Skin epidermis (tissue), 12 donors: ENCODE measurements at regions not wholly inside any gene's neighbourhood (a gene's known extent, or its start where the extent isn't known, plus 50 kb on each side); places are given as distances from the start of the nearest gene placed in this dataset.
A peak's percentile ranks its signal among the peaks of the same experiment; 100 is the strongest.

Source experiments
- H3K27ac ChIP-seq, 21 experiments: fragments of 200-600 bp; sonication (generic) in 11 of 21; one replicate each; pipeline ENCODE4 v1.5.0; 2020; ENCODE audit warnings: mild to moderate bottlenecking in 3 of 21, inconsistent platforms in 2 of 21, moderate library complexity in 2 of 21
- H3K4me3 ChIP-seq, 7 experiments: fragments of 200-600 bp; sonication (generic) in 2 of 7; one replicate each; pipeline ENCODE4 v1.5.0; 2020; ENCODE audit warnings: inconsistent platforms in 2 of 7, mild to moderate bottlenecking in 2 of 7, moderate library complexity in 1 of 7

DNA sequence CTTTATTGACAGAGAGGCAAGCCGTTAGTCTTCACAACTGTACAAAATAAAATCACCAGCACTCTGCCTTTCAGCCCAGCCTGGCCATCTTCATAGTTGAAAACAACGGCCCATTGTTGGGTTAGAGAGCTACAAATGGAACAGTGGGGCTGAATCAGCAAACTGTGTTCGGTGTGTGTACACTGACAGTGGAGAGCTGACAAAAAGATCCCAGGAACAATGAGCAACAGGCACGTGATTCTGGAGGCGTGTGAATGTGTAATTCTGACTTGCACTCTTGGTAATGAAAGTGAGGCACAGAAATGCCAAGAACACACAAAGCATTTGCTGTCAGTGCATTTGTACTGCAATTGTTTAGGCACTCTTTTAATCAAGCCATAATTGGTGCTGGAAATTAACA, 303.7 kb downstream of the WDR11 start:
- Histone ChIP-seq H3K27ac (peak overlapping the region in 6 of 21 experiments; percentile 2 to 22 (median 16)), H3K4me3 (no peak overlapping the region)

- Histone ChIP-seq H3K27ac (no peak overlapping the region), H3K4me3 (no peak overlapping the region)
These were observed 304.7 kb downstream of the WDR11 start for GRCh38 chr10:121155742-121156474.

DNA sequence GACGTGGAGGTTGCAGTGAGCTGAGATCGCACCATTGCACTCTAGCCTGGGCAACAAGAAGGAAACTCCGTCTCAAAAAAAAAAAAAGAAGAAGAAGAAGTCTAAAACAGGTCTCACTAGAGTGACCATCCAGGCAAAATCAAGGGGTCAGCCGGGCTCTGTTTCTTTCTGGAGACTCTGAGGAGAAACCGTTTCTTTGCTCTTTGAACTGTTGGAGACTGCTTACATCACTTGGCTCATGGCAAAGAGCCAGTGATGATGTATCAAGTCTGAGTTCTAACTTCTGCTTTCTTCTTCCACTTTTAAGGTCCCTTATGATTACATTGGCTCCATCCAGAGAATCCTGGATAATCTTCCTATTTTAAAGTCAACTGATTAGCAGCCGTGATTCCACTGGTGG, 306.8 kb downstream of the WDR11 start:
- Histone ChIP-seq H3K27ac (peak overlapping the region in 1 of 21 experiments; percentile 28), H3K4me3 (no peak overlapping the region)

DNA sequence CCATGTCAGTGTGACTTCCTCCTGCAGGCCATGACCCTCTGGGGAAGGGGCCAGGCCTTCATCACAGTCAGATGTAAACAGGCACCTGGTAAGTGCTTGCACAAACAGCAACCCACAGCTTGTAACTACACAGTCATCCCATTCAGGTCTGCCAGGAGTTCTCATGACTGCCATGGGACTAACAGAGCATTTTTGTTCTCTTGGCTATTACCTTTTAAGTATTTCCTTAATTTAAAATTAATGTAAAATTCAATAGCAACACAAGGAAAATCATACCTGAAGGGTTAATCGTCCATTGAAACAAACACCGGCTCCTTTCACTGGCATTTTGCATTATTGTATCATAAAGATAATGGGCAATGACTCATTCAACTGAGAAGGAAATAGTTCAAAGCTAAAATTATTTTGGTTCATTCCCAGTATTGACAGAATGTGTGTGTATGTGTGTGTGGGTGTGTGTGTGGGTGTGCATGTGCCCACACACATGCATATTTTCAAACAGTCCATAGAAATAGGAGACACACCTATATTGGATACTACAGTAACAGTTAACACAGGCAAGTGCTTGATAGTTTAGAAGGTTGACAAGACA, 307.9 kb downstream of the WDR11 start:
- Histone ChIP-seq H3K27ac (no peak overlapping the region), H3K4me3 (no peak overlapping the region)

DNA sequence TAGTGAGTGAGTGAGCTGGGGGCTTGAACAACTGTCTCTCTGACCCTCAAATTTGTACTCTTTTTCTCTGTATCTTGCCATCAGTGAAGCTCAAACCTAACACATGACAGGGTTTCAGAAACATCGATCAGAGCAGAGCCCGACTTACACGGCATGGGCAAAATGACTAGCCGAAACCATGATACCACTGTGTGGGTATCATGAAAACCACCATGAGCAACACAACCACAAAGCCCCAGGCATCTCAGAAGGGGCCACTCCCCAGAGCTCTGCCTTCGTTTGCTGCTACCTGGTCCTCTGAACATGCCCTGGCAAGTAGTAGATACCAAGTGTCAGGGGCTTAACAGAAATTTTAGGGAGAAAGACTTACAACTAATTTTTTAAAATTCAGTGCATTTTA, 308.5 kb downstream of the WDR11 start:
- no peak overlapping the region for H3K27ac ChIP-seq
- no peak overlapping the region for H3K4me3 ChIP-seq

DNA sequence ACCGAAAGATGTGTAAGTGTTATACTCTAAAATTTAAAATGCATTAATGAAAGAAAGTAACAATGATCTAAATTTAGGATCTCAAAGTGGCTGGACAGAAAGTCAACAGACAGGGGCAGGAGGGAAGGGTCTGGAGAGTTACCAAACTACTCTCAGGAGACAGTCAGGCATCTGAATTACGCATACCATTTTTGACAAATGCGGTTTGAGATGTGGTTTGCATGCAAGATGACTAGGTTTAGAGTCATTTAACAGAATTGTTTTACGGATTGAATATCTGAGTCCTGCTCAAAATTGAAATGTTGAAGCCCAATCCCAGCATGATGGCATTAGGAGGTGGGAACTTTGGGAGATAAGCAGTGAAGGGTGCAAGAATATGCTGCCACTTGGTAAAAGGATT, 314.1 kb downstream of the WDR11 start:
- no peak overlapping the region for H3K27ac ChIP-seq
- H3K4me3 ChIP-seq = no peak overlapping the region

DNA sequence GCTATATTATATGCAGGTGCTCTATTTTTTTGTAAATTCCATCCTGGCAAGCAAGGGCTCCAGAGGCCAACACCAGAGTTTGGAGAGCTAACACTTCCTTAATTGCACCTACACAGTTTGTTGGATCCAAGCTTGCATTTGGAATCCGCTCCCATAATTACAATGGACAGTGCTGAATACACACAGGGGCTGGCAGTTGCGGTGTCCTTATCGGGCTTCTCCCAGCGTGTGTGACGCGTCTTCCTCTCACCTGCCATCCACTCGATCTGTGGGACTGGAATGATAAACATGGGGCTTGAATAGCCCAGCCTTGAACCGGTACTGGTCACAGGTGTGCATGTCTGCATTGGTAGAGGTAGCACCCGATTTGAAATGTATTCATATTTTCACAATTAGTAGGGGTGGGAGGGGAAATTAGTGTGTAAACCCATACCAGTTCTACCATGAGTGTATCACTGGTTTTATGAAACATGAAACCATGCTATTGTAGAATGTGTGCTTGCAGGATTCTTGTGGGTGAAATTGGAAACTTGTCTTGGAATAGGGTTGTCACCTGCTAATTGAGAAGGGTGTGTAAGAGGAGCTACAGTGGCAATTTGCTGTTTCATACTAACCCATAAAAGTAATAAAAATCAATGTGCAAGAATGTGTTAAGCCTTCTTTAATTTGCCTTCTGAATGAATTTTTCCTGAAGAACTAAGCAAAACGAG, 316.5 kb downstream of the WDR11 start:
- Histone ChIP-seq H3K4me3 (no peak overlapping the region), H3K27ac (no peak overlapping the region)

DNA sequence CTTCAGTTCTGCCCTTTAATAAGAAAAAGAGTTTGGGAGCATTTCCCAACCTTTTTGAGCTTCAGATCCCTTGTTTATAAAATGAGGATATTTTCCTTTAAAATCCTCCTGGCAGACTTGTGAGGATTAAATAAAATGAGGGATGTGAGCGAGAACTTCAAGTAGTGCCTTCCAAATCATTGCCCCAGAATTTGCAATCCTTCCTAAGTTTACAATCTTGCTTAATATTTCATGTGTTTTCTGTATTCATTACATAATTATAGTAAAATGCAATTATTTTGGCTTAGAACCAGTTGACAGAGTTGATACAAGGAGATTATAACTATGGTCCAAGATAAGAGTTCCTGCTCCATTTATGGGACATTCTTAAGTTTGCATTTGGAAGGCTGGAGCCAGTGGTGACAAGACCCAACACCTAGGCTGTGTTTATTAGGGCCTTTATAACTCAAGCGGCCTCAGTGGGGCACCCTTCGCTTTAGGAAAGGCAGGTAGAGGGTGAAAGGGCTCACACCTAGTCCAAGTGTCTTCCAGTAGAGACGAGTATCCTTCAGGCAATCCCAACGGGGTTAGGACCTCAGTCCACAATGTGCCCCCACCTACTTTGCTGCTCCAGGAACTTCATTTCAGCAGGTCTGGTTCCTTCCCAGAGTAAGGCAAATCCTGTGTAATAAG, 317.5 kb downstream of the WDR11 start:
- Histone ChIP-seq H3K4me3 (no peak overlapping the region), H3K27ac (peak overlapping the region in 1 of 21 experiments; percentile 33)

- H3K27ac ChIP-seq = no peak overlapping the region
These were observed 318.2 kb downstream of the WDR11 start for GRCh38 chr10:121169406-121169805.

GRCh38 chr10:121171825-121172787, 320.9 kb downstream of the WDR11 start:
- Histone ChIP-seq H3K27ac (peak overlapping the region in 2 of 21 experiments; percentile 3 to 16), H3K4me3 (no peak overlapping the region)

More at GRCh38 chr10:121169406-121169805, 318.2 kb downstream of the WDR11 start:
- H3K4me3 ChIP-seq = no peak overlapping the region

GRCh38 chr10:121179006-121179405, 327.8 kb downstream of the WDR11 start:
- Histone ChIP-seq H3K27ac (peak overlapping the region in 1 of 21 experiments; percentile 67), H3K4me3 (no peak overlapping the region)

DNA sequence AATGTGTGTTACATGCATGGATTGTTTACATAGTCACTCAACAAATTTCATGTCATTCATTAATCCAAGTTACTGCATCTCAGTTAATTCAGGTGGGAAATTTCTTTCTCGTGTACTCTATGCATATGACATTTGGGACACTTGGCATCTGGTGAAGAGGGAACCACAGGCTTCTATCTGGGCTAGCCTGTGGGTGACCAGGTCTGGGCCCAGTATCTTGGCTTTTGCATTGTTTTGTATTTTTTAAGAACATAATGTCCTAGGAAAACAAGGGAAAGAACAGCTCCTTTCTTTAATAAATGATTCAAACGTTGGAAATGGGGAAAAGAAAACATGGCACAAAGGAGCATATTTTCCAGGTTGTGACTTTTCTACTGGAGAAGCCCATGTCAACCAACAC, 331.1 kb downstream of the WDR11 start:
- Histone ChIP-seq H3K4me3 (no peak overlapping the region), H3K27ac (no peak overlapping the region)

- Histone ChIP-seq H3K4me3 (no peak overlapping the region), H3K27ac (no peak overlapping the region)
These were observed 332.1 kb downstream of the WDR11 start for GRCh38 chr10:121183236-121183635.

- Histone ChIP-seq H3K4me3 (no peak overlapping the region), H3K27ac (no peak overlapping the region)
These were observed 332.5 kb downstream of the WDR11 start for GRCh38 chr10:121183707-121184106.

- H3K4me3 ChIP-seq = no peak overlapping the region
- H3K27ac ChIP-seq = no peak overlapping the region
These were observed 334.8 kb downstream of the WDR11 start for GRCh38 chr10:121185816-121186455.

- H3K4me3 ChIP-seq = no peak overlapping the region
- peak overlapping the region in 1 of 21 experiments; percentile 1 for H3K27ac ChIP-seq
These were observed 336.2 kb downstream of the WDR11 start for GRCh38 chr10:121187391-121187790.

DNA sequence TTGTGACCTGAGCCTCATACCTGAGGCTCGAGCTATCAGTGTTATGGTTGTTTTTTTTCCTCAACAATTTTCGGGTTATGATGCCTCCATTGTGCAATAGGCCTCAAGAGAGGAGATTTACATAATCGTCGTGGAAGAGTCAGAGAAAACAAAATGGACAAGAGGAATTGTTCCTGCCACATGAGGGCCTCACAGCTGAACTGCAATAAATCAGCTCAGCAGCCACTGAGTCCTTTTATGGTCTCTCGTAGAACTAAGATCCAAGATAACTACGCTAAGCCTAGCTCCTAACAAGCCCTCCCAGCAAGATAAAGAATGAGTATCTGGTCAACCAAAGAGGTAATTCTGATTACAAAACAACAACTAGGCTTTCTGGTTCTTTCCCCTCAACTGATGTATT, 336.8 kb downstream of the WDR11 start:
- no peak overlapping the region for H3K27ac ChIP-seq
- no peak overlapping the region for H3K4me3 ChIP-seq

GRCh38 chr10:121189066-121189465, 337.9 kb downstream of the WDR11 start:
- H3K27ac ChIP-seq = no peak overlapping the region
- H3K4me3 ChIP-seq = no peak overlapping the region
